H1 (cell line): ENCODE measurements at regions not wholly inside any gene's neighbourhood (a gene's known extent, or its start where the extent isn't known, plus 50 kb on each side); places are given as distances from the start of the nearest gene placed in this dataset.

Experiments used
- CTCF ChIA-PET: fragments of 300-600 bp; sonication (Branson Sonifier 250); formaldehyde crosslinking; loops from one replicate; lab custom pipeline; 2021; ENCODE audit not compliant: partially characterized antibody; lab: Charles Lee
- POLR2A ChIA-PET: fragments of 300-600 bp; sonication (Branson Sonifier 250); formaldehyde crosslinking; loops from one replicate; lab custom pipeline; 2021; ENCODE audit warnings: inconsistent platforms; ENCODE audit not compliant: partially characterized antibody; lab: Charles Lee
- DNase-seq, 2 experiments: peaks; one replicate each; pipeline versions ENCODE4 v3.0.0 to v3.0.0-alpha.2; 2010 to 2022; ENCODE audit warnings: low spot score in 2 of 2, low read depth in 1 of 2, mixed read lengths in 1 of 2
- FAIRE-seq: peaks from 2 replicates; lab custom pipeline; 2011; peaks lifted over from hg19 to GRCh38; lab: Jason Lieb, UNC
- H2AFZ ChIP-seq: 2 replicates; pipeline ENCODE4 v1.8.1; 2012; ENCODE audit warnings: low read length, inconsistent platforms
- H2AK5ac ChIP-seq: 2 replicates; pipeline ENCODE4 v1.6.1; 2013; ENCODE audit warnings: low read depth, low read length
- H2BK120ac ChIP-seq: replicated peaks from 2 replicates; pipeline ENCODE3; 2013; ENCODE audit warnings: low read depth, low read length, inconsistent platforms
- H2BK12ac ChIP-seq: 2 replicates; pipeline ENCODE4 v1.6.1; 2013; ENCODE audit warnings: low read depth, low read length
- H2BK15ac ChIP-seq: 2 replicates; pipeline ENCODE4 v1.6.1; 2013; ENCODE audit warnings: low read length
- H2BK20ac ChIP-seq: 2 replicates; pipeline ENCODE4 v1.6.1; 2013; ENCODE audit warnings: low read length
- H2BK5ac ChIP-seq: 2 replicates; pipeline ENCODE4 v1.6.1; 2013; ENCODE audit warnings: low read depth, low read length
- H3K14ac ChIP-seq: 2 replicates; pipeline ENCODE4 v1.6.1; 2013; ENCODE audit warnings: inconsistent platforms; ENCODE audit not compliant: insufficient read length
- H3K18ac ChIP-seq: 2 replicates; pipeline ENCODE4 v1.6.1; 2013; ENCODE audit warnings: low read length; ENCODE audit errors: extremely low read depth
- H3K23ac ChIP-seq: 2 replicates; pipeline ENCODE4 v1.6.1; 2013; ENCODE audit warnings: inconsistent platforms; ENCODE audit not compliant: insufficient read length
- H3K23me2 ChIP-seq: 2 replicates; pipeline ENCODE4 v1.6.1; 2013; ENCODE audit warnings: low read depth, low read length
- H3K27ac ChIP-seq: 2 replicates; pipeline ENCODE4 v1.6.1; 2011; ENCODE audit warnings: low read depth, low read length, inconsistent platforms
- H3K27me3 ChIP-seq, 4 experiments: replicated peaks in 1 of 4; 1 replicate in 1 of 4; 2 replicates in 3 of 4; pipeline versions ENCODE4 v1.6.1 to v1.8.1; 2011 to 2013; ENCODE audit warnings: low read length in 3 of 4, mild to moderate bottlenecking in 3 of 4, inconsistent platforms in 2 of 4, mixed read lengths in 2 of 4, moderate library complexity in 1 of 4; ENCODE audit not compliant: control insufficient read depth in 3 of 4, insufficient read depth in 3 of 4; ENCODE audit errors: extremely low read depth in 1 of 4
- H3K36me3 ChIP-seq, 4 experiments: 2 replicates each; pipeline versions ENCODE4 v1.6.1 to v1.8.1; 2011 to 2013; ENCODE audit warnings: mild to moderate bottlenecking in 4 of 4, low read length in 3 of 4, moderate library complexity in 2 of 4, control low read depth in 1 of 4, inconsistent platforms in 1 of 4; ENCODE audit not compliant: insufficient read depth in 4 of 4, control insufficient read depth in 2 of 4
- H3K4ac ChIP-seq: replicated peaks from 2 replicates; pipeline ENCODE3; 2013; ENCODE audit warnings: low read length, low read depth, mixed read lengths, inconsistent platforms; ENCODE audit not compliant: insufficient read length
- H3K4me1 ChIP-seq, 4 experiments: replicated peaks in 1 of 4; 1 replicate in 1 of 4; 2 replicates in 3 of 4; pipeline versions ENCODE4 v1.6.1 to v1.8.1; 2011 to 2013; ENCODE audit warnings: low read length in 3 of 4, inconsistent platforms in 2 of 4, mixed read lengths in 1 of 4; ENCODE audit not compliant: insufficient read depth in 4 of 4, control insufficient read depth in 3 of 4
- H3K4me2 ChIP-seq, 2 experiments: 2 replicates each; pipeline versions ENCODE4 v1.6.1 to v1.8.1; 2011 to 2013; ENCODE audit warnings: low read depth in 2 of 2, low read length in 2 of 2, control low read depth in 1 of 2, inconsistent platforms in 1 of 2, mild to moderate bottlenecking in 1 of 2; ENCODE audit not compliant: insufficient read depth in 1 of 2
- H3K4me3 ChIP-seq, 4 experiments: fragments of 200-600, 300-600 bp in 1 of 4; sonication (generic), shearing (Covaris generic), sonication (Bioruptor Twin) in 1 of 4; 2 replicates each; pipeline versions ENCODE4 v1.5.1 to v1.8.1; 2011 to 2016; ENCODE audit warnings: low read length in 4 of 4, low read depth in 3 of 4, control low read depth in 2 of 4, inconsistent platforms in 2 of 4, mild to moderate bottlenecking in 2 of 4, mixed read lengths in 1 of 4, moderate library complexity in 1 of 4; ENCODE audit not compliant: insufficient read depth in 2 of 4; ENCODE audit errors: extremely low read depth in 1 of 4
- H3K56ac ChIP-seq: replicated peaks from 2 replicates; pipeline ENCODE3; 2013; ENCODE audit warnings: low read depth, mild to moderate bottlenecking, mixed read lengths, low read length, inconsistent platforms; ENCODE audit not compliant: insufficient read length
- H3K79me1 ChIP-seq: 2 replicates; pipeline ENCODE4 v1.6.1; 2013; ENCODE audit warnings: low read depth, low read length, control low read depth
- H3K79me2 ChIP-seq, 2 experiments: 2 replicates each; pipeline versions ENCODE4 v1.6.1 to v1.8.1; 2012 to 2013; ENCODE audit warnings: low read length in 2 of 2, mild to moderate bottlenecking in 2 of 2, inconsistent platforms in 1 of 2; ENCODE audit not compliant: insufficient read depth in 2 of 2, control insufficient read depth in 1 of 2
- H3K9ac ChIP-seq, 4 experiments: replicated peaks in 1 of 4; 1 replicate in 1 of 4; 2 replicates in 3 of 4; pipeline versions ENCODE4 v1.6.1 to v1.8.1; 2011 to 2013; ENCODE audit warnings: low read depth in 3 of 4, low read length in 3 of 4, control low read depth in 2 of 4, mild to moderate bottlenecking in 2 of 4, moderate library complexity in 2 of 4, inconsistent platforms in 1 of 4; ENCODE audit errors: extremely low read depth in 1 of 4
- H3K9me3 ChIP-seq, 2 experiments: 2 replicates each; pipeline versions ENCODE4 v1.6.1 to v1.8.1; 2012 to 2013; ENCODE audit warnings: mild to moderate bottlenecking in 2 of 2, moderate library complexity in 2 of 2, control low read depth in 1 of 2, inconsistent platforms in 1 of 2, low read depth in 1 of 2, low read length in 1 of 2, mixed read lengths in 1 of 2; ENCODE audit not compliant: insufficient read depth in 2 of 2
- H4K20me1 ChIP-seq, 2 experiments: replicated peaks in 1 of 2; 2 replicates each; pipeline versions ENCODE3 to v1.8.1; 2011 to 2013; ENCODE audit warnings: inconsistent platforms in 2 of 2, low read length in 2 of 2, mild to moderate bottlenecking in 1 of 2; ENCODE audit not compliant: insufficient read depth in 2 of 2, control insufficient read depth in 1 of 2
- H4K5ac ChIP-seq: 2 replicates; pipeline ENCODE4 v1.6.1; 2013; ENCODE audit warnings: low read length, low read depth, mixed read lengths, inconsistent platforms; ENCODE audit not compliant: insufficient read length
- H4K8ac ChIP-seq: 2 replicates; pipeline ENCODE4 v1.8.0; 2013; ENCODE audit warnings: mild to moderate bottlenecking, moderate library complexity, low read length, inconsistent platforms; ENCODE audit not compliant: insufficient read depth; ENCODE audit errors: extremely low read depth
- H4K91ac ChIP-seq: replicated peaks from 2 replicates; pipeline ENCODE3; 2013; ENCODE audit warnings: low read length, mixed read lengths, inconsistent platforms; ENCODE audit not compliant: insufficient read length
- CEBPB ChIP-seq: IDR thresholded peaks from 2 replicates; pipeline ENCODE4 v1.6.1; 2012; ENCODE audit warnings: low read depth, low read length
- WGBS, 2 experiments: shearing (Covaris generic) in 1 of 2; methylation state at CpG; one replicate each; pipeline versions ENCODE4 v1.1.6 to v1.1.7; 2013 to 2015; ENCODE audit warnings: low lambda C conversion rate in 2 of 2, mixed read lengths in 2 of 2, inconsistent platforms in 1 of 2, low coverage in 1 of 2, missing lambda C conversion rate in 1 of 2; ENCODE audit not compliant: insufficient replicate concordance in 2 of 2, insufficient coverage in 1 of 2, insufficient read length in 1 of 2; ENCODE audit errors: extremely low coverage in 1 of 2, missing lambda C conversion rate in 1 of 2; 5-methylcytosine and 5-hydroxymethylcytosine counted together

DNA sequence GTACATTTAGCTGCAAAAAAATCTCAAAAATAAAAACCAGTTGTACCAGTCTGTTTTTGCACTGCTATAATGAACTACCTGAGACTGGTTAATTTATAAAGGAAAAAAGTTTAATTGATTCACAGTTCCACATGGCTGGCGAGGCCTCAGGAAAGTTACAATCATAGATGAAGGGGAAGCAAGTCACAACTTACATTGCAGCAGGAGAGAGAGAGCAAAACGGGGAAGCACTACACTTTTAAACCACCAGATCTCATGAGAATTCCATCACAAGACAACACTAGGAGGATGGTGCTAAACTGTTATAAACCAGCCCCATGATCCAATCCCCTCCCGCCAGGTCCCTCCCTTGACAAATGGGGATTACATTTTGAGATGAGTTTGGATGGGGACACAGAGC lies 186.0 kb downstream of the TMTC3 start:
- H4K20me1 ChIP-seq = no peaks in the 10 kb centered on the region
- H2AK5ac ChIP-seq = no peak overlapping the region
- no peak overlapping the region for H3K23ac ChIP-seq
- H4K5ac ChIP-seq = no peak overlapping the region
- no peak overlapping the region for H3K4me3 ChIP-seq
- 80% methylated on average over 3 of the region's 3 CpGs; no CpG with 5 or more reads in 1 of the 2 experiments for WGBS, 2 experiments
- no peaks in the 10 kb centered on the region for H3K27me3 ChIP-seq
- H3K36me3 ChIP-seq = no peaks in the 10 kb centered on the region
- no peak overlapping the region for H4K8ac ChIP-seq
- H2BK20ac ChIP-seq = no peak overlapping the region
- H3K56ac ChIP-seq = no peak overlapping the region
- no peak overlapping the region for H3K9ac ChIP-seq
- no peaks in the 10 kb centered on the region for H3K4me1 ChIP-seq
- H4K91ac ChIP-seq = no peak overlapping the region
- no peak overlapping the region for H3K14ac ChIP-seq
- ChIA-PET CTCF (no interaction called here), POLR2A (no interaction called here)
- H3K4me2 ChIP-seq = no peak overlapping the region
- H3K23me2 ChIP-seq = no peaks in the 10 kb centered on the region
- H2BK12ac ChIP-seq = no peak overlapping the region
- no peak overlapping the region for H2BK120ac ChIP-seq
- no peaks in the 10 kb centered on the region for H3K79me1 ChIP-seq
- no peak overlapping the region for H3K27ac ChIP-seq
- TF ChIP-seq CEBPB = no peak
- no peaks in the 10 kb centered on the region for H3K79me2 ChIP-seq
- no peak overlapping the region for H3K4ac ChIP-seq
- no peak overlapping the region for H2BK5ac ChIP-seq
- FAIRE-seq (no peak), DNase-seq (no peak)
- no peak overlapping the region for H2AFZ ChIP-seq
- 0 out of 4 replicates have a peak, but pooled peaks cover 4 to 5% of the 10 kb centered on the region in 2 experiments for H3K9me3 ChIP-seq
- no peak overlapping the region for H2BK15ac ChIP-seq
- no peak overlapping the region for H3K18ac ChIP-seq
